BLaER1 (cell line): ENCODE measurements at regions not wholly inside any gene's neighbourhood (a gene's known extent, or its start where the extent isn't known, plus 50 kb on each side); places are given as distances from the start of the nearest gene placed in this dataset.
"Not testable (repeated sequence)": the region's sequence is repeated elsewhere in the genome, so short reads cannot be mapped to it uniquely, and the experiment has no call there.

Experiments
- H3K27ac ChIP-seq: shearing (Covaris generic); formaldehyde crosslinking; 2 replicates; pipeline ENCODE4 v1.8.1; 2022
- H3K27me3 ChIP-seq: shearing (Covaris generic); formaldehyde crosslinking; 2 replicates; pipeline ENCODE4 v1.8.1; 2022
- H3K36me3 ChIP-seq: shearing (Covaris generic); formaldehyde crosslinking; 2 replicates; pipeline ENCODE4 v1.8.1; 2022
- H3K4me1 ChIP-seq: shearing (Covaris generic); formaldehyde crosslinking; 2 replicates; pipeline ENCODE4 v1.8.1; 2022
- H3K4me2 ChIP-seq: shearing (Covaris generic); formaldehyde crosslinking; 2 replicates; pipeline ENCODE4 v1.8.1; 2022
- H3K4me3 ChIP-seq: shearing (Covaris generic); formaldehyde crosslinking; 2 replicates; pipeline ENCODE4 v1.8.1; 2022
- H3K9ac ChIP-seq: shearing (Covaris generic); formaldehyde crosslinking; 2 replicates; pipeline ENCODE4 v1.8.1; 2022
- H3K9me3 ChIP-seq: shearing (Covaris generic); formaldehyde crosslinking; 2 replicates; pipeline ENCODE4 v1.8.1; 2022
- H4K20me1 ChIP-seq: shearing (Covaris generic); formaldehyde crosslinking; 2 replicates; pipeline ENCODE4 v1.8.1; 2022
- Cebpa-rat ChIP-seq: shearing (Covaris generic); IDR thresholded peaks from 2 replicates; pipeline ENCODE4 v1.8.1; 2022

DNA sequence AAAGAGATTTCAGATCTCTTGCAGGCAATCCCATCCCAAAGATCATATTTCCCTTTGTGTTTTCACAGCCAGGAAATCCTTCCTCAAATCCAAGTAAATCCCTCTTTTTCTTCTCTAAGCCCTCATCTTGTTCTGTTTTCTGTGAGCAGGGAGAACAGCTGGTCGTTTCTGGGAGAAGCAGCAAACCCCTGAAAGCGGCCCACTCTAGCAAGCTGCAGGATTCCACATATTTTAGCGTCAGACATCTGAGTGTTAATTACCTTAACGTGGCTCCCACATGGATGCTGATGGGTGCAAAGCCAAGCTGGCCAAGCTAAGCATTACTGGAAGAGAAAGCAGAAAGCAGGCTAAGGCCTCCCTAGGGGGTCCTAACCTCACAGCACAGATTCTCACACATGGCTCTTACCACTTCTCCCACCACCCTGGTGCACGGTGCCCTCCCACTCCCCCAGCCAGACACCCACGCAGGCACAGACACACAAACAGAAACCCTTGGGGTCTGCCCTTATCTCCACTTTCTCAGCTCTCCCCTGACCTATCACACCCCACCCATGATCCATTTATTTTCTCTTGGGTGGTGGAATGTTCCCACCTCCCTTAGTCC lies 551.0 kb upstream of the AUTS2 start:
- Histone ChIP-seq H3K9me3 (peaks cover 76% of the 10 kb centered on the region), H3K4me2 (no peak overlapping the region), H3K4me3 (no peak overlapping the region), H4K20me1 (no peaks in the 10 kb centered on the region), H3K27me3 (no peaks in the 10 kb centered on the region), H3K27ac (no peak overlapping the region), H3K9ac (no peak overlapping the region), H3K36me3 (no peaks in the 10 kb centered on the region), H3K4me1 (peaks cover 23% of the 10 kb centered on the region; the same call in 1 of the 2 replicates)
- no peak for TF ChIP-seq Cebpa-rat

DNA sequence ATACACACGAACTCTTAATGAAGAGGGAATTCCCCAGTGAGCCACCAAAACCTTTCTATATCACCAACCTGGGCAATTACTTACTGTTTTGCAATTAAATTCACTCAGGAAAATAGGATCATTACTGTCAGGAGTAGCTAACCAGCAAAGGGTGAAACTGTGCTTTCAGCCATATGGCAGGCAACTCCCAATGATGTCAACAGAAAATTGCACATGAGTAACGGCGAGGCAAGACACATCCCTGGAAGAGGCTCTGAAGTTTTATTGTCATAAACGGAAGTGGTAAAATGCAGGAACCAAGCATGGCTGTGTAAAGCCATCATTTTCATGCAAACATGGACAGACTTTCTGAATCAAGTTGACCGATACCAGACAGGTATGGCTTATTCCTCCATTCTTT lies 548.9 kb upstream of the AUTS2 start:
- Histone ChIP-seq H3K9ac (no peak overlapping the region), H3K4me1 (peaks cover 23% of the 10 kb centered on the region; the same call in 1 of the 2 replicates), H4K20me1 (no peaks in the 10 kb centered on the region), H3K27me3 (no peaks in the 10 kb centered on the region), H3K36me3 (no peaks in the 10 kb centered on the region), H3K4me3 (no peak overlapping the region), H3K4me2 (peak overlapping the region; percentile 45), H3K27ac (peak overlapping the region; percentile 30; the same call in 1 of the 2 replicates), H3K9me3 (peaks cover 76% of the 10 kb centered on the region)
- TF ChIP-seq Cebpa-rat: no peak

DNA sequence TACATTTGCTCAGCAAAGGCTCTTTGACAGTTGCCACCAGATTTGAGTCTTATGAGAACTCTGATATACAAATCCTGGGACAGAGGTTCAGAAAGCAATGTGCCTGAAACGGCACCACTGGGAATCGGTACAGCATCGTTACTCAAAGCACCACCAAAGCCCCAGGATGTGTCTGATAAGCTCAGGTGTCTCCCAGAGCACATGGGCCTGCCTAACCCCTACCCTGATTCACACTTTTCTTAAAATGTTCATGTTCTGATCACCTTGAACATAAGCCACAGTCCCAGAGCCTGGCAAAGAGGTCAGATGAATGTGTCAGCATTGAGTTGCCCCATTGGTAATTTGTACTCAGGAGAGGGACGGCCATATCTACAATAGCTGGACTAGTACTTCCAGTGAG lies 545.8 kb upstream of the AUTS2 start:
- Histone ChIP-seq H3K4me1 (peaks cover 33% of the 10 kb centered on the region), H3K9ac (no peak overlapping the region), H3K4me3 (no peak overlapping the region), H3K4me2 (no peak overlapping the region), H3K27ac (0 out of 2 replicates have a peak overlapping the region, but pooled peaks have one; percentile 2), H3K9me3 (peaks cover 57% of the 10 kb centered on the region), H3K27me3 (no peaks in the 10 kb centered on the region), H4K20me1 (no peaks in the 10 kb centered on the region), H3K36me3 (no peaks in the 10 kb centered on the region)
- TF ChIP-seq Cebpa-rat: no peak

DNA sequence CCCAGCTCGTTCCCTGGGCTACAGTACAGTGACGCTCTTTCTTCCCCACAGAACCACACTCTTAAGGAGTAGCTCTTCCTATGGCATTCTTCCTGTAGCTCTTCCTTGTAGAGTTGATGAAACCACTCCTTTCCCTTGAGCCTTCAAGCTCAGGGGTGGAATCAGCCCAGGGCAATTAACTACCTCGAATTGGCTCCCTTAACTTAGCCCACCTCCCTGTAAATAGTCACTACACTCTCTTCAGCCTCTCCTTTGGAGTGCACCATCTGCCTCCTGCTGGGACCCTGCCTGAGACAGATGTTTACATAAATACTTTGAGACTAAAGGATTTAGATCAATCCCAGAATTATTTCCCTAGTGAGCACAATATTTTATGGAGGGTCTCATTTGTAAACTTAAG lies 537.8 kb upstream of the AUTS2 start:
- no peak overlapping the region for H3K4me3 ChIP-seq
- H4K20me1 ChIP-seq: no peaks in the 10 kb centered on the region
- TF ChIP-seq Cebpa-rat: no peak
- peak overlapping the region; percentile 52; the same call in 1 of the 2 replicates for H3K27ac ChIP-seq
- peaks cover 44% of the 10 kb centered on the region for H3K4me1 ChIP-seq
- H3K36me3 ChIP-seq: no peaks in the 10 kb centered on the region
- H3K9ac ChIP-seq: no peak overlapping the region
- no peaks in the 10 kb centered on the region for H3K27me3 ChIP-seq
- H3K4me2 ChIP-seq: no peak overlapping the region
- H3K9me3 ChIP-seq: peaks cover 13% of the 10 kb centered on the region

DNA sequence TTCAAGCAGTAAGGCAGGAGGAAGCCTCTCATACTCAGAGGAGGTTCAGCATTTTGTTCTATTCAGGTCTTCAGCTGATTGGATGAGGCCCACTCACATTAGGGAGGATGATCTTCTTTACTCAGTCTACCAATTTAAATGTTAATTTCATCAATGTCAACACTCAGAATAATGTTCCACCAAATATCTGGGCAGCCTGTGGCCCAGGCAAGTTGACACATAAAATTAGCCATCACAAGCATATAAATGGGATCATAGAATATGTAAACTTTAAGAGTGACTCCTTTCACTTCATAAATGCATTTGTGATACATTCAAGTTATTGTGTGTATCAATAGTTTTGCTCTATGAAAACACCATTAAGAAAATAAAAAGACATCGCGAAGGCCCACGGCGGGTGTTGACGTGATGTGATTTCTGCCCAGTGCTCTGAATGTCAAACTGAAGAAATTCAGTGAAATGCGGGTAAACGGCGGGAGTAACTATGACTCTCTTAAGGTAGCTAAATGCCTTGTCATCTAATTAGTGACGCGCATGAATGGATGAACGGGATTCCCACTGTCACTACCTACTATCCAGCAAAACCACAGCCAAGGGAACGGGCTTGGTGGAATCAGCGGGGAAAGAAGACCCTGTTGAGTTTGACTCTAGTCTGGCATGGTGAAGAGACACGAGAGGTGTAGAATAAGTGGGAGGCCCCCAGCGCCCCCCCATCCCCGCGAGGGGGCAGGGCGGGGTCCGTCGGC lies 536.1 kb upstream of the AUTS2 start:
- H3K27ac ChIP-seq: no peak overlapping the region
- no peaks in the 10 kb centered on the region for H4K20me1 ChIP-seq
- no peak overlapping the region for H3K9ac ChIP-seq
- H3K4me1 ChIP-seq: peaks cover 34% of the 10 kb centered on the region
- H3K4me2 ChIP-seq: no peak overlapping the region
- no peaks in the 10 kb centered on the region for H3K36me3 ChIP-seq
- no peaks in the 10 kb centered on the region for H3K27me3 ChIP-seq
- H3K4me3 ChIP-seq: no peak overlapping the region
- H3K9me3 ChIP-seq: peaks cover 16% of the 10 kb centered on the region
- no peak for TF ChIP-seq Cebpa-rat

DNA sequence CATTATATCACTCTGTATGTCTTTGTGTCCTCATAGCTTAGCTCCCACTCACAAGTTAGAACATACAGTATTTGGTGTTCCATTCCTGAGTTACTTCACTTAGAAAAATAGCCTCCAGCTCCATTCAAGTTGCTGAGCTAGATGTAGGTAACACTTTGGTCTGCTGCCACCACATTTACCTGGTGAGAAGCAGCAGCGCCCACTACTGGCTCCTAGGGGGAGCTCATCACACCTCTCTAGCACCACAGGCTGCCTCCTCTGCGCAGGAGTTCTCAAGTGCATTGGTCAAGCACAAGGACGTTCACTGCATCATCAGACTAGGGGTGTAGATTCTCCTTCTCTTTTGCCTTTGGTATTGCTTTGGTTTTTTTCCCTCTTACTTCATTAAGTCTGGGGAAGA lies 530.9 kb upstream of the AUTS2 start:
- Histone ChIP-seq H3K9me3 (peaks cover 38% of the 10 kb centered on the region), H3K27ac (no peak overlapping the region), H3K9ac (no peak overlapping the region), H3K27me3 (no peaks in the 10 kb centered on the region), H3K36me3 (no peaks in the 10 kb centered on the region), H3K4me1 (no peaks in the 10 kb centered on the region), H3K4me3 (no peak overlapping the region), H4K20me1 (no peaks in the 10 kb centered on the region), H3K4me2 (no peak overlapping the region)
- no peak for TF ChIP-seq Cebpa-rat

DNA sequence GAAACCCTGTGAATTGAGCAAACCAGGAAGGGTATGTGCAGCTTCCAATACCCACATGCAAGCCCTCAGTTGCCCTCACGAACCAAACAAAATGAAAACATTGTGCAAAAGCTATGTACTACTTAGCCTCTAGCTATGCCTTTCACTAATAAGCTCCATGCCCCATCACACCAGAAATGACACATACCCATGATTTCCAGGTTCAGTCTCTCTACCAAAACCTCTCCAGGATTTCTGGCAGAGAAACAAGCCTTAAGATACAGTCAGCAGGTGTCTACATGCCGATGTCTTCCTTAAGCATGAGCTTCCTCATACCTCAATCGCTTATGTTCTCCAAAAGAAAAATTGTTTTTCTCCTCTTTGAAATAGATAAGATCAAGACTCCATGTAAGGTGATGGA lies 527.8 kb upstream of the AUTS2 start:
- no peaks in the 10 kb centered on the region for H4K20me1 ChIP-seq
- H3K36me3 ChIP-seq: no peaks in the 10 kb centered on the region
- H3K27ac ChIP-seq: no peak overlapping the region
- H3K9ac ChIP-seq: no peak overlapping the region
- no peak overlapping the region for H3K4me2 ChIP-seq
- no peak overlapping the region for H3K4me3 ChIP-seq
- no peaks in the 10 kb centered on the region for H3K27me3 ChIP-seq
- H3K9me3 ChIP-seq: peaks cover 35% of the 10 kb centered on the region
- H3K4me1 ChIP-seq: no peaks in the 10 kb centered on the region
- no peak for TF ChIP-seq Cebpa-rat

DNA sequence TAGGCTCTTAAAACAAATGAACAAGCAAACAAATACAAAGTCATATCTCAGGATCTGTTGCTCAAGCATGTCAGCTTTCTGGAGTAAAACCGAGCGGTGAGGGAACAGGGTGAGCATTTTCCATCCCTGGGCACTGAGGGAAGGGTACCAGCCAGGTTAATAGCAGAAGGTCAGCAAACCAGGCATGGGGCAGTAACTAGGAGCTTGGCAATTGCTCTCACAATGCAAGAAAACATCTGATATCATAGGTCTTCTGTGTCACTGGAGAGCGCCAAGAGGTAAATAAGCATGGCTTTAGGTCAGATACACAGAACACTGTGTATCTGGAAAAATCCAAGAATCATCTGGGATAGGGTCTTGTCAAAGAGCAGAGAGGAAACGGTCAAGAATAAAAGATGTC lies 521.7 kb upstream of the AUTS2 start:
- H3K27ac ChIP-seq: no peak overlapping the region
- no peak for TF ChIP-seq Cebpa-rat

DNA sequence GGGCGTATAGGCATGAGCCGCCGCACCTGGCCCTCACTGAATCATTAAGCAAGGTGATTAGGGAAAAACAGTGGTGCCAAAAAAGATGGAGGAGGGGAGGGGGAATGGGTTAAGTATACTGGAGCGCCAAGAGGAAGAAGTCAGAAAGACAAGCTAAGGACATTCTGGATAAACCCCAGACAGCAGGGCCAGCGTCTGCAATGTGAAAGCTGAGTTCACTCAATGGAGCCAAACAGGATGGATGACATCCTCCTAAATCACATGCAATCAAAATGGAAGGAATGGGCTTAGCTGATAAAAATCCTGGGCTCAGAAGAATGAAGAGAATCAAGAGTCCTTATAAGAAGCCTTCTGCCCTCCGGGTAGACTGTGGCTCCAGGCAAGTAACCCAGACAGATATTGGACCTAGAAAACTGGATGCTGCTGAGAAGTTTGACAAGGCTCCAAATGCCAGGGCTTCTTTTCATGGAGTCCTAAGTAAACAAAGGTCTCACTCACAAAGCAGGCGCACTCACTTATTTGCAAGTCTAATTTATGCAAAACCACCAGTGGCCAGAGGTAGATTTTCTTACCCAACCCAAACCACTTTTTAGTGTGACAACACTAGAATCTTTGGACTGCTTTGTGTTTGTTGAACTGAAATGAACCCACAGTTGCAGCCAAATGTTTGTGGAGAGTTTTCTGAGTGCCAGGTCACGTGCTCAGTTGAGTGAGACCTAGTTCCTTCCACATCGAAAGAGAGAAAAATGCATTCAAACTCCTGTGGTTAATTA lies 519.1 kb upstream of the AUTS2 start:
- H3K27ac ChIP-seq: no peak overlapping the region
- TF ChIP-seq Cebpa-rat: no peak
- peak overlapping the region; percentile 27 for H3K4me2 ChIP-seq
- no peaks in the 10 kb centered on the region for H3K36me3 ChIP-seq
- peaks cover 13% of the 10 kb centered on the region; the same call in 1 of the 2 replicates for H3K9me3 ChIP-seq
- no peaks in the 10 kb centered on the region for H3K27me3 ChIP-seq
- no peak overlapping the region for H3K4me3 ChIP-seq
- no peaks in the 10 kb centered on the region for H4K20me1 ChIP-seq
- no peak overlapping the region for H3K9ac ChIP-seq
- peaks cover 11% of the 10 kb centered on the region for H3K4me1 ChIP-seq

More for the DNA sequence above, 521.7 kb upstream of the AUTS2 start:
- Histone ChIP-seq H3K27me3 (no peaks in the 10 kb centered on the region), H3K4me2 (no peak overlapping the region), H3K36me3 (no peaks in the 10 kb centered on the region), H3K9me3 (peaks cover 16% of the 10 kb centered on the region; the same call in 1 of the 2 replicates), H3K9ac (no peak overlapping the region), H3K4me3 (no peak overlapping the region), H3K4me1 (peaks cover 11% of the 10 kb centered on the region), H4K20me1 (no peaks in the 10 kb centered on the region)

DNA sequence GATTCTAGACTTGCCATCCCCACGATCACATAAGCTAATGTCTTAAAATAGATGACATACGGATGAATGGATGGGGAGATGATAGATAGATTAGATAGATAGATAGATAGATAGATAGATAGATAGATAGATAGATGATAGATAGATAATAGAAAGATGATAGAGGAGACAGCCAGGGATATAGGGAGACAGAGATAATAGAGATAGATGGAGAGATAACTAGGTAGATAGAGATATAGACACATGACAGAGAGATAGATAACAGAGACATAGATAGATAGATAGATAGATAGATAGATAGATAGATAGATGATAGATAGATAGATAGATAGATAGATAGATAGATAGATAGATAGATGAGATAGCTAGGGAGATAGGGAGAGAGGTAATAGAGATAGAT lies 511.0 kb upstream of the AUTS2 start:
- not testable (repeated sequence) for H3K9ac ChIP-seq, H3K4me3 ChIP-seq, H3K9me3 ChIP-seq, H3K4me1 ChIP-seq, H3K27ac ChIP-seq, H3K4me2 ChIP-seq, H3K27me3 ChIP-seq, H4K20me1 ChIP-seq, H3K36me3 ChIP-seq
